Cardiac fibroblast (primary cell): ENCODE measurements at regions not wholly inside any gene's neighbourhood (a gene's known extent, or its start where the extent isn't known, plus 50 kb on each side); places are given as distances from the start of the nearest gene placed in this dataset.

Experiments used
- DNase-seq, 2 donors: peaks; one replicate each; pipeline versions ENCODE4 v3.0.0 to v3.0.0-alpha.2; 2010; ENCODE audit warnings: low read depth in 2 of 2
- H3K4me3 ChIP-seq, 2 donors: replicated peaks in 1 of 2; 1 replicate in 1 of 2; 2 replicates in 1 of 2; pipeline ENCODE4 v1.5.1; 2011; ENCODE audit warnings: low read depth in 2 of 2, low read length in 2 of 2, mild to moderate bottlenecking in 2 of 2, moderate library complexity in 1 of 2
- TF ChIP-seq, protein P1 (sequence below): IDR thresholded peaks from one replicate; pipeline ENCODE4 v1.5.1; 2011; ENCODE audit warnings: low read depth, mild to moderate bottlenecking, low read length, inconsistent platforms

DNA sequence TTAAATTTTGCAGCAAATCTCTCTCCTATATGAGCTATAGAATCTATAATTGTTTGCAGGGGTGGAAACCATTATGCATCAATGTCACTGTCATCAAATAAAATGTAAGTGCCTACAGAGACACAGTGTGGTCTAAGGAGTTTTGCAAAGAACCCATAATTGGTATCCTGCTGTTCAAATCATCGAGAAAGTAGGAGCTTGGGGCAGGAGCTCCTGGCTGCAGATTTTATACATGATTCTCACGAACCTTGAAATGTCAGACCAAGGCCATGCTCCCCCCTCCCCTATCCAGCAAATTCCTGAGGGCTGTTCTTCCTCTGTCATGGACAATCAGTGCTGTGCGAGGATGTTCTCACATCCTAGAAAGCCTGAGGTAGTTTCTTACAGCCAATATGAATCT, 119.5 kb upstream of the CYRIA start:
- H3K4me3 ChIP-seq = no peak overlapping the region
- TF ChIP-seq, protein P1, sequence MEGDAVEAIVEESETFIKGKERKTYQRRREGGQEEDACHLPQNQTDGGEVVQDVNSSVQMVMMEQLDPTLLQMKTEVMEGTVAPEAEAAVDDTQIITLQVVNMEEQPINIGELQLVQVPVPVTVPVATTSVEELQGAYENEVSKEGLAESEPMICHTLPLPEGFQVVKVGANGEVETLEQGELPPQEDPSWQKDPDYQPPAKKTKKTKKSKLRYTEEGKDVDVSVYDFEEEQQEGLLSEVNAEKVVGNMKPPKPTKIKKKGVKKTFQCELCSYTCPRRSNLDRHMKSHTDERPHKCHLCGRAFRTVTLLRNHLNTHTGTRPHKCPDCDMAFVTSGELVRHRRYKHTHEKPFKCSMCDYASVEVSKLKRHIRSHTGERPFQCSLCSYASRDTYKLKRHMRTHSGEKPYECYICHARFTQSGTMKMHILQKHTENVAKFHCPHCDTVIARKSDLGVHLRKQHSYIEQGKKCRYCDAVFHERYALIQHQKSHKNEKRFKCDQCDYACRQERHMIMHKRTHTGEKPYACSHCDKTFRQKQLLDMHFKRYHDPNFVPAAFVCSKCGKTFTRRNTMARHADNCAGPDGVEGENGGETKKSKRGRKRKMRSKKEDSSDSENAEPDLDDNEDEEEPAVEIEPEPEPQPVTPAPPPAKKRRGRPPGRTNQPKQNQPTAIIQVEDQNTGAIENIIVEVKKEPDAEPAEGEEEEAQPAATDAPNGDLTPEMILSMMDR = no peak
- no peak for DNase-seq

DNA sequence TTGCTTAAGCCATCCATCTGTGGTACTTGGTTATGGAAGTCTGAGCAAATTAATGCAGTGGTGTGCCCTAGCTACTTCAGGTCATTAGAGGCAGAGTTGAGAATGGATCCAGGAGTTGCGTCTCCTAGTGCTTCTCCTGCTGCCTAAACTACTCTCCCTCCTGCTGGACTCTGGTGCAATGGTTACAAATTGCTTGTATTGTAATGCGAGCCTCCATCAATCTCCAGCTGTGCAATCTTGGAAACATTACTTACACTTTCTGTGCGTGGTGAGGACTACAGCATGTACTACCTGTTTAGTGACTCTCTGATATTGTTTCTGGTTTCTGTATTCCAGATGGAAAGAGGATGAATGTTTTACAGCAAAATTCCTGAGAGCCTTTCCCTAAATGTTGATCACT, 119.0 kb upstream of the CYRIA start:
- TF ChIP-seq, protein P1 = no peak
- DNase-seq = no peak
- no peak overlapping the region for H3K4me3 ChIP-seq

DNA sequence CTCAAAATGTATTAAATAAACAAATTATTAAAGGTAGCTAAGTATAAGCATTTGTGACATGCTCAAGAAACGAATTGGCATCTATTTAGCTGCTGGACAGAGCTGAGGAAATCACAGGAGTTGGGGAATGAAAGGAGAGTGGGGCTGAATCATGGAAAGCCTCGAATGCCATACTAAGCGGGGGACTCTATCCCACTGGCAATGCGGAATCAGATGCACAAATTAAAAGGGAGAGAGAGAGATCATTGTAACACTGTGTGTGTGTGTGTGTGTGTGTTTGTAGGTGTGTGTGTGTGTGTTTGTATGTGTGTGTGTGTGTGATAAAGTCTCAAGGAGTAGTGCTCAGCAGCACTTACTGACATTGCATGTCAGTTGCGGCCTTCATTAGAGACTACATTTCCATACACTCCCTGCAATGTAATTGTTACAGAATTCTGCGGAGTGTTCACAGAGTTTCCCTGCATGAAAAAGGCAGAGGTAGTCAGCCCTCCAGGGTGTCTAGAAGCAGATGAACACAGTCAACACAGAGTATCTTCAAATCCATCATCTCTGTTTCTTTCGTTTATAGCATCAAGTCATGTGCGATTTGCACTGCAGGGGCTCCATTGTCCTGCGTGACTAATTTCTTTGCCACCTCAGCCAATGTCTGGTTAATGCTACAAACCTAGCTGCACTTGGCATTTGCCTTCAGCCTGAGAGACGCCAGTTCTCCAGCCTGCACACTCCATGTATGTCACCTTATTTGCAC, 111.7 kb upstream of the CYRIA start:
- TF ChIP-seq, protein P1 = no peak
- DNase-seq = no peak
- no peak overlapping the region for H3K4me3 ChIP-seq

DNA sequence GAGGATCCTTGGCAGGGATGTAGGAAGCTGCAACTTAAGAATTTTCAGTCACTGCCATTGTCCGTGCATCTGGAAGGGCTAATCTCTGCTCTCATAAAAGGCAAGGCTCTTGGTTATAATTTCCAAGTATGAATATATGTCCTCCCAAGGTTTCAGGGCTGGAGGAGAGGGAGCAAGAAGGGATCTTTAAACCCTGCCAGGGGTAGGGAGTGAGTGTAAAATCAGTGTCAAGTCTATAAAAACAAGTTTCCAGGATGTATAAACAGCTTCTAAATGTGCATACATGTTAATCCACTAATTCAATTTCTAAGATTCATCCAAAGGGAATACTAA, 110.2 kb upstream of the CYRIA start:
- no peak for DNase-seq
- H3K4me3 ChIP-seq = no peak overlapping the region
- TF ChIP-seq, protein P1 = no peak

GRCh38 chr2:16774980-16775898, 109.6 kb upstream of the CYRIA start:
- peak in 1 of 2 donors; percentile 11 for DNase-seq
- no peak overlapping the region for H3K4me3 ChIP-seq
- TF ChIP-seq, protein P1 = peak; percentile 26

- peak; percentile 8 to 37 for DNase-seq
- TF ChIP-seq, protein P1 = no peak
- H3K4me3 ChIP-seq = no peak overlapping the region
These were observed 108.5 kb upstream of the CYRIA start for GRCh38 chr2:16774091-16774490.
